Neuron (in vitro differentiated cells): ENCODE measurements at regions not wholly inside any gene's neighbourhood (a gene's known extent, or its start where the extent isn't known, plus 50 kb on each side); places are given as distances from the start of the nearest gene placed in this dataset.
A peak's percentile ranks its signal among the peaks of the same experiment; 100 is the strongest.
"Not testable (repeated sequence)": the region's sequence is repeated elsewhere in the genome, so short reads cannot be mapped to it uniquely, and the experiment has no call there.

Experiments
- H2AFZ ChIP-seq: one replicate; pipeline ENCODE4 v1.6.1; 2013; ENCODE audit warnings: low read depth, mild to moderate bottlenecking, inconsistent platforms, low read length, moderate library complexity
- H3K27me3 ChIP-seq: one replicate; pipeline ENCODE4 v1.6.1; 2013; ENCODE audit warnings: low read length; ENCODE audit not compliant: insufficient read depth
- H3K36me3 ChIP-seq: one replicate; pipeline ENCODE4 v1.6.1; 2013; ENCODE audit warnings: low read length; ENCODE audit not compliant: insufficient read depth
- H3K4me1 ChIP-seq: one replicate; pipeline ENCODE4 v1.6.1; 2013; ENCODE audit warnings: low read length; ENCODE audit not compliant: insufficient read depth
- H3K4me3 ChIP-seq: 2 replicates; pipeline ENCODE4 v1.5.1; 2013; ENCODE audit warnings: mild to moderate bottlenecking, low read length, moderate library complexity
- H3K9me3 ChIP-seq: one replicate; pipeline ENCODE4 v1.6.1; 2013; ENCODE audit warnings: low read length

DNA sequence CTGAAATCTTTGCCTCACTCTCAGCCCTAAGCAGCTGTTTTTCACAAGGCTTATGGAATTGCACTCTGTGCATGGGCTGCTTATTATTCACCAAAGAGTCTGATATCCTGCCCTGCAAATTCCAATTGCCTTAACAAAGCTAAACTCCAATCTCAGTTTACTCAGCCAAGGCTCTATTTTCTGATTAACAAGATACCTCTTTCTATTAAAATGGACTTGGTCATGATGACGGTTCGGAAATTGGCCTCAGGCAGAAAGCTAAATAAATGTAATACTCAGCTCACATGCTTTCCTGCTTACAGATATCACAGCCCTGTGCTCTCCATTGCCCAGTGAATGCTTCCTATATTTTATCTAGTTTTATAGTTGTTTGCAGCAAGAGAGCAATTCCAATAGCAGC is 1270.8 kb downstream of the PCDH9 start:
- Histone ChIP-seq H3K4me3 (no peak overlapping the region), H3K9me3 (peaks cover 2% of the 10 kb centered on the region), H3K36me3 (no peaks in the 10 kb centered on the region), H2AFZ (no peak overlapping the region), H3K4me1 (no peaks in the 10 kb centered on the region), H3K27me3 (no peaks in the 10 kb centered on the region)

DNA sequence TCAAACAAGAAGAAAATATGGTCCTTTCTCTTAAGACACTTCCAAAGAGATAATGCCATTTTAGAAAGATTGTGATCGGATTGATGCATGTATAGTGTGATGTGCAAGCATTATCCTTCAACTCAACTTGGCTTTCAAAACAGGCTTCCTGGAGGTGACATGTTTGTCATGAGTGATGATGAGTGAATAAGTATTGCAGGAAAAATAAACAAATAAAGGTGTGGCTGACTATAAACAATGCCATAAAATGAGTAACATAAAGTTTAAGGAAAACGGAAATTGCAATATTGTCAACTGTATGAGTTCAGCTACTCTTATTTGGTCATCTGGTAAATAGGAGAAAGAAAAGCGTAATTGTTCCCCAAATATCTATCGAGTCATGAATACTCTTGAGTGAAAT is 1283.7 kb downstream of the PCDH9 start:
- Histone ChIP-seq H3K36me3 (no peaks in the 10 kb centered on the region), H3K9me3 (no peaks in the 10 kb centered on the region), H2AFZ (no peak overlapping the region), H3K27me3 (no peaks in the 10 kb centered on the region), H3K4me3 (no peak overlapping the region), H3K4me1 (no peaks in the 10 kb centered on the region)

DNA sequence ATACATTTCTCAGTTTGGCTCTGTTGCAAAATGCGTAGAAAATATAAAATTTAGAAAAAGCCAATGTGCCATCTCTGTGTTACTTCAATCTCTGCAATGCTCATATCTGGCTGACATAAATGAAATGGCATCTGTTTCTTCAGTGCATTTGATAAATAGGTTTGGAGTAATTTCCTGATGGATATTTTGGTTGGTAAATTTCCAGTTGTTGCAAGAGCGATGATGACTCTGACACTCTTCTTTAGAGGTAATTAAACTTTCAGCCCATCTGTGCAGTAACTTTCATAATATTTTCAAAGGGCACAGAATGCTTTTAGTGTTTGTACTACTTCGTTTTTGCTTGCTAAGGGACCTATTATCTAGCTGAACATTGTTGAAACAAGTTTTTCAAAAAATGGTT is 1286.4 kb downstream of the PCDH9 start:
- H3K9me3 ChIP-seq: no peaks in the 10 kb centered on the region
- no peak overlapping the region for H2AFZ ChIP-seq
- peaks cover 5% of the 10 kb centered on the region for H3K4me1 ChIP-seq
- H3K36me3 ChIP-seq: no peaks in the 10 kb centered on the region
- no peak overlapping the region for H3K4me3 ChIP-seq
- H3K27me3 ChIP-seq: no peaks in the 10 kb centered on the region

DNA sequence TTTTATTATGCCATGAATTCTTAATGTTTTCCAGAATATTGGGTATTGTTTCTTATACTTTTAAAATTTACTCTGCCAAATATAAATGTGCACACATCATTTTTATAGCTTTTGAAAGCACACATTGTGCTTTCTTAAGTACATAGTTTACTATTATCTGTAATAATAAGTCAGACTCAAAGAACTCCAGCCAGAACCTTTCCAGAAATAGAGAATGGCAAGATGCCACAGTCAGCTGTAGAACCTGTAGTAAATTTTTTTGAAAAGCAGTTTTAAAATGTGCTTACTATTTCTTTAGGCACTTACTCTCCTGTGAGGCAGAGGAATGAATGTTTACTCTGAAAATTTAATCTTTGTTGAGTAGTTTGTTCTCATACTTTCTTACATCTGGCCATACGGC is 1287.1 kb downstream of the PCDH9 start:
- Histone ChIP-seq H3K4me3 (no peak overlapping the region), H2AFZ (no peak overlapping the region), H3K4me1 (peaks cover 5% of the 10 kb centered on the region), H3K9me3 (no peaks in the 10 kb centered on the region), H3K36me3 (no peaks in the 10 kb centered on the region), H3K27me3 (no peaks in the 10 kb centered on the region)

DNA sequence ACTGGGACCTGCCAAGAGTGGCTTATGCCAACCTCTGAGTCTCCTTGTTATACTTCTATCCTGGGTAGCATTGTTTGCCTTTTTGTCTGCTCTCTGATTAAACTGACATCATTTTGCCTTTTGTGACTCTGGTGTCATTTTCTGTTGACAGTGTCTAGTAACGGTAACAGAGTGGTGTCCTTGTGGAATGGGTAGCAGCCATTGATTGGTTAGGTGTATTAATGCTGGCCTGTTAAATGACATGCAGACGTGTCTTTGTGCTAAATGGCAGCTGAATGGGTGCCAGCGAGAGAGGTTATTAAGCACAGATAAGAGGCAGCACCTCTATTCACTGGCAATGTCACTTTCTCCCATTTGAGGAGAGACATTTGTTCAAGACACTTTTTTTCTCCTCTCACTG is 1289.4 kb downstream of the PCDH9 start:
- H3K4me3 ChIP-seq: no peak overlapping the region
- no peaks in the 10 kb centered on the region for H3K27me3 ChIP-seq
- H3K9me3 ChIP-seq: no peaks in the 10 kb centered on the region
- H2AFZ ChIP-seq: peak overlapping the region; percentile 19
- no peaks in the 10 kb centered on the region for H3K36me3 ChIP-seq
- H3K4me1 ChIP-seq: peaks cover 5% of the 10 kb centered on the region

DNA sequence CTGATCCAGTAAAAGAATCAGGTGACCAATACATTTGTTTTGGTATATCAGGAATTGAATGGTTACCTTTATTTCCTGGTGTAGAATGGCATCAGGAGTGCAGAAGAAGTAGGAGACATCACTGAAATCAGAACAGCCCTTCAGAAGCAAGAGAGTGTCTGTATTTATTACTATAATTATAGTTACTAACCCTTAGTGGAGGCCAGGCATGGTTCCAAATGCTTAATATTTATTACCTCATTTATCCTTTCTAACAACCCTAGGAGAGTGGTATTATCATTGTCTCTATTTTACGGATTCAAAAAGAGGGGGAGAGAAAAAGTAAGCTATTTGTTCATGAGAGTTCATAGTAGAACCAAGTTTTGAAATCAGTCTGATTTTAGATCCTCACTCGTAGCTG is 1292.9 kb downstream of the PCDH9 start:
- Histone ChIP-seq H3K36me3 (no peaks in the 10 kb centered on the region), H3K9me3 (no peaks in the 10 kb centered on the region), H3K4me1 (peaks cover 5% of the 10 kb centered on the region), H3K4me3 (no peak overlapping the region), H3K27me3 (no peaks in the 10 kb centered on the region), H2AFZ (no peak overlapping the region)

DNA sequence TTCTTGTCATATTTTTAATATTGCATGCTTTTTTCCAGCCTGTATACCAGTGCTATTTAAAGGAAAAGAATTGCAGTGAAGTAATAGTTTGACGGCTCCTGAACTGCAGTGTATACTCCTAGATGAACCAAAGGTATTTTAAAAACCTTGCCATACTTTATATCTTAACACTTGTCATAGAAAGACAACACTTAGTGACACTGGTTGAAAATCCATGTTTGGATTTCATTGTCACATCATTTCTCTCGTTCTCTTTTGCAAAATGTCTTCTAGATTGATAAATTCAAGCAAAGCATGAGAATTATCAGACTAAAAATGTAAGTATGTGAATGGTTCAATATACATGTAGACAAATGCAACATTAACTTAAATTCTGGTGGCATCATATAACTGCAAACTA is 1293.9 kb downstream of the PCDH9 start:
- no peaks in the 10 kb centered on the region for H3K36me3 ChIP-seq
- no peak overlapping the region for H3K4me3 ChIP-seq
- H3K4me1 ChIP-seq: peaks cover 5% of the 10 kb centered on the region
- H2AFZ ChIP-seq: no peak overlapping the region
- H3K9me3 ChIP-seq: no peaks in the 10 kb centered on the region
- H3K27me3 ChIP-seq: no peaks in the 10 kb centered on the region

DNA sequence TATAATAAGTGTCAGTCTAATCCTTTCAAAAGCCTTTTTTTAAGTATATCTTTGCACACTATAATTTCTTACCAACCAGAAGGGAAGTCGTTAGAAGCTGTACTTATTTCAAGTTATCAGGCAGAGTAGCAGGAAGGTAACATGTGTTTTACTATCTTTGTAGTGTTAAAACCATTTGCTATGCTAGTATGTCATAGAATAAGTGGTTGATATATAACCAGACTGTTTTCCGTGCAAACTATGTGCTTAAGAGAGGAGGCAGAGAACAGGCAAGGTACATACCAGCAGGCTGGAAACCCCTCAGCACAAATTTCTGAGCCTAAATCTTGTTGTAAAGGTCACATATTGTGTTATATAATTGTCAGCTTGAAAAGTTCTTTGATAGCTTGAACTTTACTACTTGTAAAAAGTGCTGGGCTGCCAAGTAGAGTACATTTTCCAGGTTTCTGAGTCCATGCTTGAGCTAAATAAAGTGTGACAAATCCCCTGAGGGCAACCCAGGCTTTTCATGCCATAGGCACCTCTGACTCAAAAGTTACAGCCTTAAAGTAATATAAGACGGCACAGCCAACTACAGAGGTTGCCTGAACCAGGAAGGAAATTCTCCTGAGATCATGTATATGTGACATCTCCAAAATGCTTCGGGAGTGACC is 1297.4 kb downstream of the PCDH9 start:
- Histone ChIP-seq H3K4me1 (no peaks in the 10 kb centered on the region), H3K9me3 (no peaks in the 10 kb centered on the region), H3K4me3 (no peak overlapping the region)

DNA sequence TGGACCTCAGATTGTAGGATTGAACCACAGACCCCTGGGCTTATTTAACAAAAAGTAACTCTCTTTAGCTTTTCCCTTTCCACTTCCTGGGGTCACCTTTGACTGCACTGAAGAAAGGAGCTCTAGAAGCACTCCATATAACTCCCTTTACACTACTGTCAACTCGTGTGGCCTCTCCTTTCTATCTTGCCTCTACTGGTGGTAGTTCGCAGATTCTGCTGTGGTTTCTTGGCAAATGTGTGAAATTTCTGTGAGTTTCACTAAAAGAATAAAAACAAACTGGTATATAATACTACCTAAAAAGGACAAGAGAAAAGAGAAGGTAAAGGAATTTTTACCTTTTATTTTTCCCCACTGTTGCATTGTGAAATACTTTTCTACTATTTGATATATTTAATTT is 1298.1 kb downstream of the PCDH9 start:
- Histone ChIP-seq H3K27me3 (no peaks in the 10 kb centered on the region), H3K4me3 (no peak overlapping the region), H2AFZ (no peak overlapping the region), H3K36me3 (no peaks in the 10 kb centered on the region), H3K4me1 (no peaks in the 10 kb centered on the region), H3K9me3 (no peaks in the 10 kb centered on the region)

More for the DNA sequence above, 1297.4 kb downstream of the PCDH9 start:
- H2AFZ ChIP-seq: no peak overlapping the region
- H3K36me3 ChIP-seq: no peaks in the 10 kb centered on the region
- no peaks in the 10 kb centered on the region for H3K27me3 ChIP-seq

DNA sequence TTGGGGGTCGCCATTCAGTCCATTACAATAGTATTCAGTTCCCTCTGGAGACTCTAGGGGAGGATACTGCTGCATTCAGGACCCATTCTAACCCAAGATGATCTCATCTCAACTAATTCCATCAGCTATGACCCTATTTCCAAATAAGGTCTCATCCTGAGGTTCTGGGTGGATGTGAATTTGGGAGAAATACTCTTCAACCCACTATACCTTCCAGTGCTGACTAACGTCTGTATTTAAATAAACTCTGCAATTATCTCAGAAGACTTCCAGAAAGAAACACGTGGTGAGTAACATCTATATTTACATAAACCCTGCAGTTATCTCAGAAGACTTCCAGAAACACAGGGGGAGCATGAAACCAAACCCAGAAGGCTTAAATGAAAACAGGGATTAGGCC is 1300.7 kb downstream of the PCDH9 start:
- H3K27me3 ChIP-seq: no peaks in the 10 kb centered on the region
- no peaks in the 10 kb centered on the region for H3K4me1 ChIP-seq
- no peaks in the 10 kb centered on the region for H3K36me3 ChIP-seq

DNA sequence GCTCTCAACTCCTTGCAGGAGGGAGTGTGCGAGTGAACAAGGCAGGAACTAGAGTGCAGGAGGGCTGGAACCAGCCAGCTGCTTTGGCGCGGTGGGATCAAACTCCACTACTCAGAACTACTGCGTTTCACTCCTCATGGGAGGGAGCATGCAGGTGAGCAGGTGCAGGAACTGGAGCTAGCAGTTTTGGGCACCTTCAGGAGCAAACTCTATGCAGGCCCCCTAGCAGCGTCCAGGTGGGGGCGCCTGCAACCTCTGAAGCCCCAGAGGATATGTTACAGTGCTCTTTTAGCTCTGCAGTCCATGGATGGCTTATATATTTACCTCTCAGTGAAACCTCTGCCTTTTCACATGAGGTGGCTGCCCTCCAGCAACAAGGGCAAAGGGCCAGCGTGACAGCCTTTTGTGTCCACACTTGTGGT is 1303.4 kb downstream of the PCDH9 start:
- no peak overlapping the region for H3K4me3 ChIP-seq
- H3K27me3 ChIP-seq: no peaks in the 10 kb centered on the region
- H3K36me3 ChIP-seq: no peaks in the 10 kb centered on the region
- H3K4me1 ChIP-seq: no peaks in the 10 kb centered on the region
- no peak overlapping the region for H2AFZ ChIP-seq
- H3K9me3 ChIP-seq: no peaks in the 10 kb centered on the region

More for the DNA sequence above, 1300.7 kb downstream of the PCDH9 start:
- H3K4me3 ChIP-seq: no peak overlapping the region
- no peaks in the 10 kb centered on the region for H3K9me3 ChIP-seq
- H2AFZ ChIP-seq: no peak overlapping the region

DNA sequence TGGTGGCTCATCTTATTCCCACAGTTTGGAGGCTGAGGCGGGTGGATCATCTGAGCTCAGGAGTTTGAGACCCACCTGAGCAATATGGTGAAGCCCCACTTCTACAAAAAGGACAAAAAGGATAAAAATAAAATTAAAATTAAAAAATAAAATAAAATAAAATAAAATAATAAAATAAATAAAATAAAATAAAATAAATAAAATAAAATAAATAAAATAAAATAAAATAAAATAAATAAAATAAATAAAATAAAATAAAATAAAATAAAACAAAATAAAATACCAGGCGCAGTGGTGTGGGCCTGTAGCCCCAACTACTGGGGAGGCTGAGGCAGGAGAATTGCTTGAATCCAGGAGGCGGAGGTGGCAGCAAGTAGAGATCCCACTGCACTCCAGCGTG is 1307.3 kb downstream of the PCDH9 start:
- H3K27me3 ChIP-seq, H3K36me3 ChIP-seq, H3K9me3 ChIP-seq, H3K4me1 ChIP-seq, H3K4me3 ChIP-seq, H2AFZ ChIP-seq: not testable (repeated sequence)

DNA sequence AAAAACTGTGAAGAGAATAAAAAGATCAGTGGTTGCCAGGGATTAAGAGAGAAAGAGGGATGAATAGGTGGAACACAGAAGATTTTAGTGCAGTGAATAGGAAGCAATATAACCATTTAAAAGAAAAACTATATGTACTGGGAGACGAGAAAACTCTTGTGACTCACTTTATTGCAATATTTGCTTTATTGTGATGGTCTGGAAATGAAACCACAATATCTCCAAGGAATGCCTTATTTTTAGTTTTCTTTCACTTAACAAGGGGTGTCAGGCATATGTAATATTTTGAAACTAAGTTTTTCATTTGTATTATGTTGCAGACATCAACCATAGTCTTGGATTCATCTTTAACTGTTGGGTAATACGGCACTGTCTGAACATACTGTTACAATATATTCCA is 1308.2 kb downstream of the PCDH9 start:
- Histone ChIP-seq H3K9me3 (no peaks in the 10 kb centered on the region), H3K4me3 (no peak overlapping the region), H3K27me3 (no peaks in the 10 kb centered on the region), H3K4me1 (no peaks in the 10 kb centered on the region), H2AFZ (no peak overlapping the region), H3K36me3 (no peaks in the 10 kb centered on the region)

DNA sequence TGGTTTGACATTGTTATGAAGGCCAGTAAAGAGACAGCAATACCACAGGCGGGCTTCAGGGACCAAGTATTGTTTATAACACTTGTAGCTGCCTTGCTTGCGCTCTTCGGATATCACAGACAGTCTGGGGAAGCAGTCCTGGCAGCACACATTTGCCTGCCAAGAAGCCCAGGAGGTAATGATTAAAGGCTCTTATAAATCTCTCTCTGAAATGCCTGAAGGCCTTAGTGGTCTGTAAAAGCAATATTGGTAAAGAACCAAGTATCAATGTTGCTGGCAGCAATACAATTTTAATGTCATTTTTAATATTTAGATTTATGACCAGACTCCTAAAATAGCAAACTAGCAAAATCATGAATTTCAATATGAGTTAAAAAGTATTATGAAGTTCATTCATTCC is 1312.4 kb downstream of the PCDH9 start:
- Histone ChIP-seq H2AFZ (no peak overlapping the region), H3K4me1 (peaks cover 2% of the 10 kb centered on the region)

More for the DNA sequence above, 1312.4 kb downstream of the PCDH9 start:
- no peaks in the 10 kb centered on the region for H3K36me3 ChIP-seq
- H3K9me3 ChIP-seq: no peaks in the 10 kb centered on the region
- H3K27me3 ChIP-seq: no peaks in the 10 kb centered on the region
- no peak overlapping the region for H3K4me3 ChIP-seq
